ENCODE measurements at regions not wholly inside any gene's neighbourhood (a gene's known extent, or its start where the extent isn't known, plus 50 kb on each side); places are given as distances from the start of the nearest gene placed in this dataset.
A peak's percentile ranks its signal among the peaks of the same experiment; 100 is the strongest.

- no peaks in the 10 kb centered on the region for H3K27me3 Mint-ChIP-seq
- no peak overlapping the region for H3K4me3 Mint-ChIP-seq
- no peak overlapping the region for H3K27ac Mint-ChIP-seq
- peaks cover 5% of the 10 kb centered on the region for H3K9me3 Mint-ChIP-seq
- H3K4me1 Mint-ChIP-seq: peaks cover 44% of the 10 kb centered on the region
- peaks cover 3% of the 10 kb centered on the region for H3K36me3 Mint-ChIP-seq
These were observed 130.2 kb upstream of the FAM9B start for GRCh38 chrX:9164086-9164485.

GRCh38 chrX:9164533-9165426 lies 130.9 kb upstream of the FAM9B start:
- H3K36me3 Mint-ChIP-seq: peaks cover 3% of the 10 kb centered on the region
- peaks cover 5% of the 10 kb centered on the region for H3K9me3 Mint-ChIP-seq
- H3K4me3 Mint-ChIP-seq: peak overlapping the region; percentile 40
- no peaks in the 10 kb centered on the region for H3K27me3 Mint-ChIP-seq
- H3K27ac Mint-ChIP-seq: peak overlapping the region; percentile 5
- H3K4me1 Mint-ChIP-seq: peaks cover 44% of the 10 kb centered on the region

- Mint-ChIP-seq H3K36me3 (peaks cover 3% of the 10 kb centered on the region), H3K4me1 (peaks cover 36% of the 10 kb centered on the region), H3K4me3 (no peak overlapping the region), H3K27me3 (no peaks in the 10 kb centered on the region), H3K27ac (no peak overlapping the region), H3K9me3 (no peaks in the 10 kb centered on the region)
These were observed 132.6 kb upstream of the FAM9B start for GRCh38 chrX:9166584-9166944.

DNA sequence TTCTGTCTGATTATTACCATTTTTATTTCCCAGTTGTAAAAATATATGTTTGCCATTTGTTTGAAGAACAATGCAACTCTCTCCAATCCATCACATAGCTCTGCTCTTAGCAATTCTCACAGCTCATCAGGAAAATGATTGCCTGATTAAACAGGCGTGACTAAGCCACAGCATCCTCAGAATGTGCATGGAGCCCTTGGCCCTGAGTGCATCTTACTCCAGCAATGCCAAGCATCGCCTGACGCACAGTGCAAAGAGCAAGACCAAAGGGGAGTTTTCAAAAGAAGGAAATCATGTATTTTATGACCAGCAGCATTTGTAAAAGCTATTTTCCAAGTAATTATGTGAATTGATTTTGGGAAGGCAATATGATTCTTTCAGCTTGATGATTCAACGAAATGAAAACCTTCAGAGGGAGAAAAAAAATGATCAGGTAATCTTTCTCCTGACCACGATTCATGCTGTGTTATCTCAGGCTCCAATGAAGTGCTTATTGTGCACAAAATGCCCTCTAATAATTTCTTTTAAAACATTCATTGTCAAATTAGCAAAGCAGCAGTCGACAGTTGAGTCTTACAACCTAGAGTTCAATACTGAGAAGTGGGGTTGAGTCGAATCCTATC lies 138.0 kb upstream of the FAM9B start:
- Mint-ChIP-seq H3K27me3 (no peaks in the 10 kb centered on the region), H3K36me3 (peaks cover 2% of the 10 kb centered on the region), H3K27ac (no peak overlapping the region), H3K4me3 (no peak overlapping the region), H3K4me1 (no peaks in the 10 kb centered on the region), H3K9me3 (no peaks in the 10 kb centered on the region)

DNA sequence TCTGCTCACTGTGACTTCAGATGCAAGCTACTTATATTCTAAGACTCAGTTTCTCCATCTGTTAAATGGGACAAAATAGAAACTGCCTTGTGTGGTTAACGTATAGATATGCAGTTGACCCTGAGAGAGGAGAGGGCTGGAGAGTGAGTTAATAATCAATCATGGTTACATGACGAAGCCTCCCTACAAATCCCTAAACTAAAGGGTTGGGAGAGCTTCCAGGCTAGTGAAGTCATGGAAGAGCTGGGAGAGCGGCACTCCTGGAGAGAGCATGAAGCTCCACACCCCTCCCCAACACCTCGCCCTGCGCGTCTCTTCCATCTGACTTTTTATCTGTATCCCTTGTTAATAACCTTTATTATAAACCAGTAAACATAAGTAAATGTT lies 138.5 kb upstream of the FAM9B start:
- Mint-ChIP-seq H3K36me3 (peaks cover 2% of the 10 kb centered on the region), H3K9me3 (no peaks in the 10 kb centered on the region), H3K27ac (no peak overlapping the region), H3K27me3 (no peaks in the 10 kb centered on the region), H3K4me1 (no peaks in the 10 kb centered on the region), H3K4me3 (no peak overlapping the region)

DNA sequence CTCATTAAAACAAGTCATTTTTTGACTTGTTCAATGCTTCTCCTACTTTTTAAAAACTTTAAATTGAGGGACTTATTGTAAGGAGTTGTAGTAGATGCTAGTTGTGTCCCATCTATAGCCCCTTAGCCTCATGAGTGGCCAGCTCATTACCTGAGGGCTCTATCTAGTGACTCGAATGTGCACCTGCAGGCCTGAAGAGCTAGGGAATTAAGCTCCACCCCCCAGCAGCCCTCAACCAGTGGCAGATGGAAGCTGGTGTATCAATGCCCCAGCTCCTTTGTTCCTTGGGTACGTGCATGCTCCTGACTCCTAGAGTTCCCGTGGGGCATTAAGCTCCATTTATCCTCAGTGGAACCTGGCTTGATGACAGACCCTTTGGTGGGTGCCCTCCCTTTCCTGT lies 146.7 kb upstream of the FAM9B start:
- H3K27me3 Mint-ChIP-seq: no peaks in the 10 kb centered on the region
- H3K4me1 Mint-ChIP-seq: no peaks in the 10 kb centered on the region

DNA sequence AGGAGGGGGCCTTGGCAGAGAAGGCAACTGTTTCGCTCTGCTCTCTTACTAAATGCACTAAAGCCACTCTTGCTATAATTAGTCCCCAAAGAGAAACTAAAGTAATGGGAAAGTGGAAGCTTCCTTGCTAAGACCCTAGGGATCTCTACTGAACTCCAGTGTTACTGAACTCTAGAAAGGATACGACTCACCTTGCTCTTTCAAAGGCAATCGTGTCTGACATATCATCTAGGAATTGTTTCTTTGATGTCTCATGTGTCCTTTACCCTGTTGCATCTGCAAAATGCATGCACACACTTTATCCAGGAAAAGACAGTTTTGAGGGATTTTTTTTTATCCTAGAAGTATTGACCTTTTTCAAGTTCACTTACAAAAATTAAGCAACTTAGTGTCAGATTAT lies 148.1 kb upstream of the FAM9B start:
- H3K4me3 Mint-ChIP-seq: no peak overlapping the region
- H3K27ac Mint-ChIP-seq: no peak overlapping the region
- no peaks in the 10 kb centered on the region for H3K27me3 Mint-ChIP-seq
- H3K9me3 Mint-ChIP-seq: no peaks in the 10 kb centered on the region
- H3K4me1 Mint-ChIP-seq: no peaks in the 10 kb centered on the region
- H3K36me3 Mint-ChIP-seq: no peaks in the 10 kb centered on the region

More for the DNA sequence above, 146.7 kb upstream of the FAM9B start:
- H3K4me3 Mint-ChIP-seq: no peak overlapping the region
- no peaks in the 10 kb centered on the region for H3K9me3 Mint-ChIP-seq
- H3K36me3 Mint-ChIP-seq: no peaks in the 10 kb centered on the region
- no peak overlapping the region for H3K27ac Mint-ChIP-seq

GRCh38 chrX:9183481-9183880 lies 149.6 kb upstream of the FAM9B start:
- Mint-ChIP-seq H3K27me3 (no peaks in the 10 kb centered on the region), H3K9me3 (no peaks in the 10 kb centered on the region), H3K36me3 (no peaks in the 10 kb centered on the region), H3K27ac (no peak overlapping the region), H3K4me1 (no peaks in the 10 kb centered on the region), H3K4me3 (no peak overlapping the region)

DNA sequence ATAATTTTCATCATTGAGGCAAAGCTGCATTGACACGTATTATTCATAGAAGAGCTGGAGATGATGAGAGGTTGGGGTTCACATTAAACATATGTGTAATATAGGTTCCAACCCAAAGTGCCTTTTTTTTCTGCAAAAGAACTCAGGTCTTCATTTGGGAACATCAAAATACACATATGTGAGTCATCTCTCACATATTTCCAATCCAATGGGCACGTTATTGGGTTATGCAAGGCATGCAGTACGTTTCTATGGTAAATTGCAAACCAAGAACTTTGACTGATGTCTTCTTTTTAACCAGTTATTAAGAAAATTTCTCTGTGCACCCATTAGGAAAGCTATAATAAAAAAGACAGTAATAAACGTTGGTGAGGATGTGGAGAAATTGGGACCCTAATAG lies 150.3 kb upstream of the FAM9B start:
- Mint-ChIP-seq H3K4me1 (no peaks in the 10 kb centered on the region), H3K9me3 (no peaks in the 10 kb centered on the region), H3K27ac (no peak overlapping the region), H3K36me3 (no peaks in the 10 kb centered on the region), H3K4me3 (no peak overlapping the region), H3K27me3 (no peaks in the 10 kb centered on the region)

GRCh38 chrX:9188117-9188516 lies 154.2 kb upstream of the FAM9B start:
- Mint-ChIP-seq H3K27ac (no peak overlapping the region), H3K9me3 (no peaks in the 10 kb centered on the region), H3K4me1 (no peaks in the 10 kb centered on the region), H3K4me3 (no peak overlapping the region), H3K36me3 (no peaks in the 10 kb centered on the region), H3K27me3 (no peaks in the 10 kb centered on the region)

DNA sequence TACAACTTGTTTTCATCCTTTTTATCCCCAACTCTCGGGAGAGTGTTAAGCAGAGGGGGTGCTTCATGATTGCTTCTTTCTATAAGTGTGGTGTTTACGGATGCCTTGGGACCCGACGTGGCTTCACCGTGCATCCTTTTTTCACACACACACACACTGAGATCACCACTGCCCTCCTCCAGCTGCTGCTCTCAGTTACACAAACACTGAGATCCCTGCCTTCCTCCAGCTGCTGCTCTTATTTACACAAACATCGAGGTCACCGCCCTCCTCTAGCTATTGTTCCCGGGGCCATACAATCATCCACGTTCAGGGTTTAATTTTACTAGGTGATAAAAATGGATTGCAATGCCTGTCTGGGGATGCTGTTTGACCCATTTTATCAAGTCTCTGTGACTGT lies 155.4 kb upstream of the FAM9B start:
- Mint-ChIP-seq H3K36me3 (no peaks in the 10 kb centered on the region), H3K4me1 (no peaks in the 10 kb centered on the region), H3K27me3 (no peaks in the 10 kb centered on the region), H3K9me3 (no peaks in the 10 kb centered on the region), H3K27ac (no peak overlapping the region), H3K4me3 (no peak overlapping the region)

- Mint-ChIP-seq H3K27ac (no peak overlapping the region), H3K36me3 (no peaks in the 10 kb centered on the region), H3K27me3 (no peaks in the 10 kb centered on the region), H3K4me1 (peaks cover 5% of the 10 kb centered on the region), H3K4me3 (no peak overlapping the region), H3K9me3 (no peaks in the 10 kb centered on the region)
These were observed 157.5 kb upstream of the FAM9B start for GRCh38 chrX:9191392-9191791.

- Mint-ChIP-seq H3K27ac (no peak overlapping the region), H3K9me3 (no peaks in the 10 kb centered on the region), H3K27me3 (no peaks in the 10 kb centered on the region), H3K4me3 (no peak overlapping the region), H3K36me3 (no peaks in the 10 kb centered on the region), H3K4me1 (peaks cover 5% of the 10 kb centered on the region)
These were observed 161.4 kb upstream of the FAM9B start for GRCh38 chrX:9195199-9195880.

- H3K27ac Mint-ChIP-seq: no peak overlapping the region
- H3K36me3 Mint-ChIP-seq: no peaks in the 10 kb centered on the region
- no peaks in the 10 kb centered on the region for H3K9me3 Mint-ChIP-seq
- peaks cover 5% of the 10 kb centered on the region for H3K4me1 Mint-ChIP-seq
- H3K4me3 Mint-ChIP-seq: no peak overlapping the region
- no peaks in the 10 kb centered on the region for H3K27me3 Mint-ChIP-seq
These were observed 163.2 kb upstream of the FAM9B start for GRCh38 chrX:9196961-9197640.

- Mint-ChIP-seq H3K9me3 (no peaks in the 10 kb centered on the region), H3K4me1 (peaks cover 4% of the 10 kb centered on the region), H3K27ac (no peak overlapping the region), H3K36me3 (no peaks in the 10 kb centered on the region), H3K27me3 (no peaks in the 10 kb centered on the region), H3K4me3 (no peak overlapping the region)
These were observed 170.6 kb upstream of the FAM9B start for GRCh38 chrX:9204560-9204959.

Measured in activated naive CD4-positive, alpha-beta T cell treated with anti-CD3 and anti-CD28 coated beads, Interleukin-2, amount 50 U/mL, for 24 hours (primary cell).